HG03439 (cell line): ENCODE measurements at regions not wholly inside any gene's neighbourhood (a gene's known extent, or its start where the extent isn't known, plus 50 kb on each side); places are given as distances from the start of the nearest gene placed in this dataset.
A peak's percentile ranks its signal among the peaks of the same experiment; 100 is the strongest.
"Not testable (repeated sequence)": the region's sequence is repeated elsewhere in the genome, so short reads cannot be mapped to it uniquely, and the experiment has no call there.

ENCODE experiments used
- ATAC-seq: cut with Tn5 transposase; IDR thresholded peaks from one replicate; pipeline ENCODE4 v1.9.1; 2021; ENCODE audit warnings: mild to moderate bottlenecking, moderate library complexity; ENCODE audit not compliant: unreplicated experiment

- no peak for ATAC-seq
Measured at GRCh38 chr17:27200476-27200875, 93.4 kb upstream of the WSB1 start.

- ATAC-seq, result no peak
Measured at GRCh38 chr17:27203241-27203640, 90.7 kb upstream of the WSB1 start.

GRCh38 chr17:27206447-27206846 is 87.5 kb upstream of the WSB1 start:
- no peak for ATAC-seq

- ATAC-seq, result no peak
Measured at GRCh38 chr17:27207073-27207513, 86.8 kb upstream of the WSB1 start.

GRCh38 chr17:27208370-27208769 is 85.5 kb upstream of the WSB1 start:
- not testable (repeated sequence) for ATAC-seq

- ATAC-seq, result no peak
Measured at GRCh38 chr17:27209316-27209715, 84.6 kb upstream of the WSB1 start.

GRCh38 chr17:27210809-27211208 is 83.1 kb upstream of the WSB1 start:
- not testable (repeated sequence) for ATAC-seq

GRCh38 chr17:27216836-27217235 is 77.1 kb upstream of the WSB1 start:
- ATAC-seq, result no peak

- ATAC-seq, result peak; percentile 68
Measured at GRCh38 chr17:27217631-27218030, 76.3 kb upstream of the WSB1 start.

- ATAC-seq, result no peak
Measured at GRCh38 chr17:27218041-27218440, 75.9 kb upstream of the WSB1 start.

GRCh38 chr17:27218719-27219488 is 75.0 kb upstream of the WSB1 start:
- ATAC-seq, result peak; percentile 78

GRCh38 chr17:27222515-27222914 is 71.4 kb upstream of the WSB1 start:
- ATAC-seq, result no peak

- no peak for ATAC-seq
Measured at GRCh38 chr17:27224526-27225315, 69.2 kb upstream of the WSB1 start.

- ATAC-seq, result no peak
Measured at GRCh38 chr17:27226611-27227230, 67.2 kb upstream of the WSB1 start.

GRCh38 chr17:27230996-27231395 is 62.9 kb upstream of the WSB1 start:
- no peak for ATAC-seq

- ATAC-seq, result no peak
Measured at GRCh38 chr17:27232328-27232727, 61.6 kb upstream of the WSB1 start.

- ATAC-seq, result no peak
Measured at GRCh38 chr17:27233059-27233458, 60.9 kb upstream of the WSB1 start.

- no peak for ATAC-seq
Measured at GRCh38 chr17:27233776-27234175, 60.1 kb upstream of the WSB1 start.

GRCh38 chr17:27236717-27237315 is 57.1 kb upstream of the WSB1 start:
- no peak for ATAC-seq

- no peak for ATAC-seq
Measured at GRCh38 chr17:27237890-27238289, 56.0 kb upstream of the WSB1 start.

GRCh38 chr17:27239046-27239445 is 54.9 kb upstream of the WSB1 start:
- ATAC-seq, result no peak
